ENCODE measurements at regions not wholly inside any gene's neighbourhood (a gene's known extent, or its start where the extent isn't known, plus 50 kb on each side); places are given as distances from the start of the nearest gene placed in this dataset.

- in situ Hi-C loops (cut with HindIII; ENCODE audit: low sequenced_read_pairs): no loop called here
Observed at GRCh38 chr4:96166806-96167205, 326.9 kb downstream of the PDHA2 start.

DNA sequence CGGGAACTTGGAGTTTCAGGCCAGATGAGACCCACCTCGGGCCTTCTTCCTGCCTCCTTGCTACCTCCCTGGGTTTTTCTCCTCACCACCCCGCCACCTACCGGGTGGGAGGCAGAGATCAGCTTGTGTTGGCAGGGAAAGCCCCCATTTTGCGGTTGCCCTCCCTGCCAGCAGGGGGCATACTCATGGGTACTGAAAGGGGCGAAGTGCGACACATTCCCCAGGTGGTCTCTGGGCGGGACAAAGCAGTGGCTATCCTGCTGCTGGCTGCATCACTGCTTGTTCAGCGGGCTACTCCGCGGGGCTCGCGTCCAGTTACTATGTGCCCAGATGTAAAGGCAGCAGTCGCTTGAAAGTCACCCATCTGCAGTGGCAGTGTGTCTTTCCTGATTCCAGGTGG, 330.3 kb downstream of the PDHA2 start:
- in situ Hi-C loops (cut with HindIII; ENCODE audit: low sequenced_read_pairs): no loop called here

DNA sequence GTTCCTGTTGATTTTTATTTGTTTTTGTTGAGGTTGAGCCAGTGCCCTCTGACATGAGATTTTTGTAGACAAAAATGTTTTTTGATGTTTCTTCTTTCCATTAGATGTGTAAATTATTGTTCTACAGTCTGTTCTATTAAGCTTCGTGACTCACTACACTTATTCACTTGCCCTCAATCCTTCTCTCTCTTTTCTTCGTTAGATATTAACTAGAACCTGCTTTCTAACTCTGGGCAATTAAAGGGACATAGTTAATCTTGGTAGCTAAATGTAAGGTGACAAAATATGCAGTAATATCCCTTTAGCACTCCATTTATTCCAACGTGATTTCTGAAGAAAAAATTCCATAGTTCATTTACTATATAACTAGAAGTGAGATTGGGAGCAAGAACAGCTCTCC, 333.9 kb downstream of the PDHA2 start:
- in situ Hi-C loops (cut with HindIII; ENCODE audit: low sequenced_read_pairs): no loop called here

DNA sequence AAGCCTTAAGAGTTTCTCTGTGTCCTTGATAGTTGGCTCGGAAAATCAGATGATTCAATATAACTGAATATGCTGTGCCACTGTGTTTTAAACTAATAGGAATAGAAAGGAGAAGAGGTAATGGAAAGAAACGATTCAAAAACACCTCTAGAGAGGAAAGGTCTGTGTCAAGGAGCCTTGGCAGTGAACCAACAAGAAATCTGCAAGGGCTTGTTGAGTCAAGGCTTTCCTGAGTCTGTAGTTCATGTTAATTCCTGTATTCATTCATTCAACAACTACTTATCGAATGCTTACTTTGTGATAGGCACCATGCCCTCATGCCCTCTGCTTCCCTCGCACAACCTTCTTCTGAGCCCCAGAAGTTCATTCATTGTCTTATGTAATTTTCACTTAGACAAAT, 336.0 kb downstream of the PDHA2 start:
- in situ Hi-C loops (cut with HindIII; ENCODE audit: low sequenced_read_pairs): no loop called here

- in situ Hi-C loops (cut with HindIII; ENCODE audit: low sequenced_read_pairs): no loop called here
Observed at GRCh38 chr4:96183611-96184010, 343.7 kb downstream of the PDHA2 start.

DNA sequence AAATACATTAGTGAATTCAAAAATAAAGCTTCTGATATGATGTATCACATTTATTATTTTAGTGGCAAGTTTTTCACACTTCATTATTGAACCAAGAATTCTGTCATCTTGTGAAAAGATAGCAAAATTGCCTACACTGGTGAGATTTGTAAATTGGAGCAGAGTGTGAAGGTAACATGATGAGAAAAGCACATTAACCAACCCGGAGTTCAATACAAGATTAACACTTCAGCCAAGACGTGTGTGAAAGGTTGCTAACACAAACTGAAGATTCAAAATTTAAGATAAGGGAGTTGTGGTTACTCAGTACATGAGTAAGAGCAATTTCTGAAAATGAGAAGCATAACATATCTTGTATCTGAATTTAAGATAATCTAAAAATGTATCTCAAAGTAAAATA, 346.7 kb downstream of the PDHA2 start:
- in situ Hi-C loops (cut with HindIII; ENCODE audit: low sequenced_read_pairs): no loop called here

DNA sequence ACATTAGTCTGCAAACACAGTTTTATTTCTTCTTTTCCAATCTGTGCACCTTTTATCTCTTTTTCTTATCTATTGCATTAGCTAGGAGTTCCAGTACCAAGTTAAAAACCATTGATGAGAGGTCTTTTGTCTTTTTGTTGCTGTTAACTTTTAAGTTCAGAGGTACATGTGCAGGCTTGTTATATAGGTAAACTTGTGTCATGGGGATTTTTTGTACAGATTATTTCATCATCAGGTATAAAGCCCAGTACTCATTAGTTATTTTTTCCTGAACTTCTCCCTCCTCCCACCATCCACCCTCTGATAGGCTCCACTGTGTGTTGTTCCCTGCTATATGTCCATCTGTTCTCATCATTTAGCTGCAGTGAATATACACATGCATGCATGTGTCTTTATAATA, 349.9 kb downstream of the PDHA2 start:
- in situ Hi-C loops (cut with HindIII; ENCODE audit: low sequenced_read_pairs): no loop called here

- in situ Hi-C loops (cut with HindIII; ENCODE audit: low sequenced_read_pairs): no loop called here
Observed at GRCh38 chr4:96193061-96193460, 353.2 kb downstream of the PDHA2 start.

DNA sequence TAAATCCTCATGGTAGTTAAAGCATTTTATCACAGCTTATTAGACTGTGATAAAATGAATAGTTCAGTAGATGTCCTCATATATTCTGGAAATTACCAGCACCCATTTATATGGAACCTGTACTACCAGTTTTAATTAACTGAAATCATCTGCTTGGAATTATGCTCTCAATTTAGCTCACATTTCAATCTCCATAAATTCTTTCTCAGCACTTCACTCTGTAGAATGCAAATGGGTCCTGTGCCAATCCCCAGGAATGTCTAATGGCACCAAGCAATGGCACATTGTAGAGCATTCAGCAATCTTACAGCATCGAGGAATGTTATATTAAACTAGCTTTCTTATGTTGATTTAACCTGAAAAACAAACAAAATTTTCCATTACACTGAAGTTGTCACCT, 355.1 kb downstream of the PDHA2 start:
- in situ Hi-C loops (cut with HindIII; ENCODE audit: low sequenced_read_pairs): no loop called here

- in situ Hi-C loops (cut with HindIII; ENCODE audit: low sequenced_read_pairs): no loop called here
Observed at GRCh38 chr4:96205143-96205936, 365.4 kb downstream of the PDHA2 start.

DNA sequence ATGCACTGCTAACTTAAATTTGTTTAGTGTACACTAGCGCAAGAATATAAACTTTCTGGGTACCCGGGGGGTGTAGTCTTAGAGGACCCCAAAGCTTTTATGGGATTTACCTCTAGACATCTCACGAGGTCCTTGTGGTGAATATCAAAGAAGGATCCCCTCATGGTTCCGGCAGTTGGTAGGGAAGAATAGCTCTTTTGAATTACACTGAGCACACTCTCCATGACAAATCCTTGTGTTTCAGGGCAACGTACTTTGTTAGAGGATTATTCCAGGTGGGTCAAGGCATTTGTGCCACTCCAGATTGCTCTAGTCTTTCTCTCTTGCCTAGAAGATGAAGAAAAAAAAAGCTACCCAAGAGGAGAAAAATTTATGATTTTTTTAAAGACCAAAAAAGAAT, 387.6 kb downstream of the PDHA2 start:
- in situ Hi-C loops (cut with HindIII; ENCODE audit: low sequenced_read_pairs): no loop called here

- in situ Hi-C loops (cut with HindIII; ENCODE audit: low sequenced_read_pairs): no loop called here
Observed at GRCh38 chr4:96228463-96228862, 388.6 kb downstream of the PDHA2 start.

DNA sequence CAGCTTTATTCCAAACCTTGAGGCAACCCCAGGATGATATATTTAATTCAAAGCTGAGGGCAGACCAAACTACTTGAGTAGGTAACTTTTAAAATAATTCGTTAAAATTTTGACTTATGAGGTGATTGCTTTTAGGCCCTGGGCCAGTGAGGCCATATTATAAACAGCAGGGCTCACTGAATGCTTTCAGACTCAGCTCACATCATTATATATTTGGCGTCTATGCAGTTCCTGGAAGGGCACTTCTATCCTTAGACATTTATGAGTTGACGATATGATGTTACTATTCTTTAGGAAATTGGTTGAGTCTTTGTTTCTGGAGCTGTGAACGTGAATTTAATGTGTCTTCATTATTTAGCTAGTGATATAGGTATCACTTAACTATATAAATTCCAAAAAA, 400.1 kb downstream of the PDHA2 start:
- in situ Hi-C loops (cut with HindIII; ENCODE audit: low sequenced_read_pairs): no loop called here

GRCh38 chr4:96241819-96242218, 401.9 kb downstream of the PDHA2 start:
- in situ Hi-C loops (cut with HindIII; ENCODE audit: low sequenced_read_pairs): no loop called here

DNA sequence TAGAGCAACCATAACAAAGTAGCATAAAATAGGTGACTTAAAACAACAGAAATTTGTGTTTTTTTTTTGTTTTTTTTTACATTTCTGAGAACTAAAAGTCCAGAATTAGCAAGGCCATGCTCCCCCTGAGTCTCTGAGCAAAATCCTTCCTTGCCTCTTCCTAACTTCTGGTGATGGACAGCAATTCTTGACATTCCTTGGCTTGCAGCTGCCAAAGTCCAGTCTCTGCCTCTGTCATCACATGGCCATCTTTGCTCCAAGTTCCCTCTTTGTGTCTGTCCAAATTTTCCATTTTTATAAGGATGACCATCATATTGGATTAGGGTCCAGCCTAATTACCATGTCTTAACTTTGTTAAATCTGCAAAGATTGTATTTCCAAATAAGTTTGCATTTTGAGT, 407.2 kb downstream of the PDHA2 start:
- in situ Hi-C loops (cut with HindIII; ENCODE audit: low sequenced_read_pairs): no loop called here

GRCh38 chr4:96248225-96248624, 408.3 kb downstream of the PDHA2 start:
- in situ Hi-C loops (cut with HindIII; ENCODE audit: low sequenced_read_pairs): no loop called here

DNA sequence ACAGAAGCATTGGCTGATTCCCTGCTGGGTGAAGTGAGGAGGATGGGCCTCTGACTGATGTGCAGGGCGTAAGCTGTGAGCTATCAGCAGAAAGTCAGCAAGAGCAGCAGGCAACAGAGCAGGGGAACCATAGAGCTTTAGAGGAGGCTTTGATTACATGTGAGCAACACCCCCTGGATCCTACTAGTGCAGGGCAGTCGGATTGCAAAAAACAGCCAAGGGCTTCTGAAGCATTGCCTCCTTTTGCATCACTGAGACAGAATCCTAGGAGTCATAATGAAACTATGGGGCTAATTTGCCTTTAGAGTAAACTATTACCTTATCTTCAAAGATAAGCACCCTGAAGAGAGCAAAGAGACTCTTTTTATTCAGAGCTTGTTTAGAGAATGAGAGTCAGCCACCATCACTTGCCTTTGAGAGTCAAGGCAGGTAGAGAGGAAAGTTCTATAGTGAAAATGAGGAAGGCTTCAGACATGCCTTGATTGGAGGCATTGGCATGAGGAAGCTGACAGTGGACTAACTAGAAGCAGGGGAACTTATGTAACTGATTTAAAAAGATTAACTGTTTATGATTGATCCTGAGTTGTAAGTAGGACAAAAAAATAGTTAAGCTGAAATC, 420.3 kb downstream of the PDHA2 start:
- in situ Hi-C loops (cut with HindIII; ENCODE audit: low sequenced_read_pairs): no loop called here

DNA sequence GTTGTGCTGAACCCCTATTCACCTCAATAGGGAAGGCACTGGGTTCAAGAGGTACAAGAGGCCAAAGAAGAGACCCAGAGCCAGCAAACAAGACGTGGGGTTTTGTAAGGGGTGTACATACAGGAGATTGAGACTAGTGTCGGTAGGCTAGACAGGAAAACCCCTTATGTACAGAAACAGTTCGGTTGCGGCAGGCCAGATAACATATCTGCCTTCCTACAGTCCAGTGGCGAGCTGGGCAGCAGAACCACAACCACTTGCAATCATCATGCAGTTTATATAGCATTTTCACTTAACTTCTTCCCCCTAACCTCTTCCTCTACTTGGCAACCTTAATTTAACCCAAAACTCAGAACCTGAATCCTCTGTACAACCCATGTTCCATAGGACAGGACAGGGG, 422.2 kb downstream of the PDHA2 start:
- in situ Hi-C loops (cut with HindIII; ENCODE audit: low sequenced_read_pairs): no loop called here

DNA sequence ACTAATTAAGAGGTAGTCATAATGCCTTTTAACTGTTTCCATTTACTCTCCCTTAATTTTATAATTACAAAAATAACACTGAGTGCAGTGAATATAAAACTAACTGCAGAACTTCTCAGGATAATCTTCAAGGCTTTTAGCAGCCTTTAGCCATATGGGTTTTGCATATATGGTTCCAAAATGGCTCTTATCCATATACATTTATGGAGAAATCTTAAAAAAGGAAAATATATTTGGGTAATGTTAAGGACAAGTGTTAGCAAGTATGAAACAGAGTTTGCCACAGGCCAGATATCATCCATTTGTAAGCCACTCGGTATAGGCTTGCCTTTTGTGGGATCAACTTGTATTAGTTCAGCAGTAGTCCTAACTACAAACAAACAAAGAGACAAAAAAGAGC, 423.4 kb downstream of the PDHA2 start:
- in situ Hi-C loops (cut with HindIII; ENCODE audit: low sequenced_read_pairs): no loop called here

DNA sequence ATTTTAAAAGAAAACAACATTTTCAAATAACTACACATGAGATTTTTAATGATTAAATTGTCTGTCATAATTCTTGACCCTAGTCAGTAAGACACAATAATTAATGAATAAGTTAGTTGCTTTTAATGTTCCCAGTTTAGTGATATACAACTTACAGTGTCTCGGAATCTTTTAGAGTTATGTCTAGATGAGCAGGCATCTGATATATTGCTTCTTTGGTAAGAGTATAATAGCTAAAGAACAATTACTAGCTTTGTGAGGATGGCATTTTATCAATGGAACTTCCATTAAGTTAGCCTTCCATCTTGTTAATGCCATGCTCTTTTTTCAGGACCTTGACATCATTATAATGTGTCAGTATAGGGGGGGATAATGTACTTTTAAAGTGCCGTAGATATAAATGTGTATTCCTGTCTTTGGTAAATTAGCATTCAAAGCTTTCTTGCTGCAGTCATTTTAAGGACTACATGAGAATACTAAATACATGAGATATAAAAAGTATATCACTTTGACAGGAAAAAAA, 425.1 kb downstream of the PDHA2 start:
- in situ Hi-C loops (cut with HindIII; ENCODE audit: low sequenced_read_pairs): no loop called here

GRCh38 chr4:96293806-96294205, 453.9 kb downstream of the PDHA2 start:
- in situ Hi-C loops (cut with HindIII; ENCODE audit: low sequenced_read_pairs): no loop called here

DNA sequence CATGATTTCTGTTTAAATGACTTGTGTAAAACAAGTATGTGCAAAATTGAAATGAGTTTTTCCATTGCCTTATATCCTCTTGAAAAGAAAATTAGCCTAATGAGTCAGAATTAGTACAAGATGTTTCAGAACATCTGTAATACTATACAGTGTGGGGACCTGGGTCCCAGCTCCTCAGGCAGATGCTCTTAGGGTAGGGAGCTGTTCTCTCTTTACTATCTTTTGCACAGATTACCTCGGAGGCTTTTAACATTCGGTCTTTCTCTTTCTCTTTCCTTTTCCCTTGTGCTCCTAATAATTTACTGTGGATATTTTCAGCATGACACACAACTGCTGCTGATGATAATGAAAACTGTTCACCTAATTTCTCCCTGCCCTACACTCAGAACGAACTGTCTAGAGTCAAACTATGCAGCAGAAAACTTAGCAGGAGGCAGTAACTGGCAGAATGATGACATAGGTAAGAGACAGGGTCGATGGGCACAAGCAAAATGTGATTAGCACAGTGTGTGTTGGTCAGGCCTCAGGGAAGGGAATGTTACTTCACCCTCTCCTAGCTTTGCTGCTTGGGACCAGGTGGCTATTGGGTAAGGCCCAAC, 455.3 kb downstream of the PDHA2 start:
- in situ Hi-C loops (cut with HindIII; ENCODE audit: low sequenced_read_pairs): no loop called here
